NOMO-1 treated with dmso at 0.1 percent for 144 hours (cell line): ENCODE measurements at regions not wholly inside any gene's neighbourhood (a gene's known extent, or its start where the extent isn't known, plus 50 kb on each side); places are given as distances from the start of the nearest gene placed in this dataset.

Experiments used
- DNase-seq: peaks from one replicate; lab custom pipeline; 2025; ENCODE audit not compliant: unreplicated experiment; lab: John Stamatoyannopoulos, UW

GRCh38 chr3:30069056-30069455 is 537.3 kb upstream of the TGFBR2 start:
- no peak for DNase-seq

- no peak for DNase-seq
These were observed 533.4 kb upstream of the TGFBR2 start for GRCh38 chr3:30073040-30073439.

- DNase-seq, result no peak
These were observed 532.8 kb upstream of the TGFBR2 start for GRCh38 chr3:30073622-30074021.

GRCh38 chr3:30075514-30075913 is 530.9 kb upstream of the TGFBR2 start:
- no peak for DNase-seq

GRCh38 chr3:30076899-30077298 is 529.5 kb upstream of the TGFBR2 start:
- no peak for DNase-seq

- DNase-seq, result no peak
These were observed 528.7 kb upstream of the TGFBR2 start for GRCh38 chr3:30077746-30078145.

GRCh38 chr3:30078736-30079135 is 527.7 kb upstream of the TGFBR2 start:
- no peak for DNase-seq

GRCh38 chr3:30081904-30082303 is 524.5 kb upstream of the TGFBR2 start:
- no peak for DNase-seq

- DNase-seq, result no peak
These were observed 523.7 kb upstream of the TGFBR2 start for GRCh38 chr3:30082652-30083051.

- no peak for DNase-seq
These were observed 523.1 kb upstream of the TGFBR2 start for GRCh38 chr3:30083315-30083714.

- DNase-seq, result no peak
These were observed 522.1 kb upstream of the TGFBR2 start for GRCh38 chr3:30084316-30084715.

GRCh38 chr3:30084971-30085403 is 521.4 kb upstream of the TGFBR2 start:
- DNase-seq, result no peak

- no peak for DNase-seq
These were observed 520.9 kb upstream of the TGFBR2 start for GRCh38 chr3:30085486-30085885.

- DNase-seq, result no peak
These were observed 514.7 kb upstream of the TGFBR2 start for GRCh38 chr3:30091686-30092085.

- no peak for DNase-seq
These were observed 509.3 kb upstream of the TGFBR2 start for GRCh38 chr3:30097022-30097650.

GRCh38 chr3:30098243-30098642 is 508.2 kb upstream of the TGFBR2 start:
- DNase-seq, result no peak

- no peak for DNase-seq
These were observed 507.5 kb upstream of the TGFBR2 start for GRCh38 chr3:30098653-30099455.

- DNase-seq, result no peak
These were observed 504.0 kb upstream of the TGFBR2 start for GRCh38 chr3:30102356-30102755.

- no peak for DNase-seq
These were observed 503.2 kb upstream of the TGFBR2 start for GRCh38 chr3:30103186-30103585.

- no peak for DNase-seq
These were observed 498.9 kb upstream of the TGFBR2 start for GRCh38 chr3:30107531-30107930.

- DNase-seq, result no peak
These were observed 494.0 kb upstream of the TGFBR2 start for GRCh38 chr3:30112411-30112810.

- peak; percentile 47 for DNase-seq
These were observed 493.4 kb upstream of the TGFBR2 start for GRCh38 chr3:30112902-30113484.
